Panc1 (cell line): ENCODE measurements at regions not wholly inside any gene's neighbourhood (a gene's known extent, or its start where the extent isn't known, plus 50 kb on each side); places are given as distances from the start of the nearest gene placed in this dataset.

Experiments used
- ATAC-seq: fragments of 200-7000 bp; cut with Tn5 transposase; 2 replicates; pipeline ENCODE4 v1.9.1; 2020; ENCODE audit warnings: mild to moderate bottlenecking, moderate library complexity
- BruUV-seq: library from RNA; stranded (reverse); fragments of 400-500 nt; replicated peaks from 2 replicates; lab custom pipeline; 2021; lab: Mats Ljungman, UMichigan
- CTCF ChIA-PET: fragments of 300-600 bp; sonication (Branson Sonifier 250); formaldehyde crosslinking; loops from one replicate; lab custom pipeline; 2022; ENCODE audit warnings: antibody characterized with exemption; lab: Charles Lee
- POLR2A ChIA-PET: fragments of 300-600 bp; sonication (Branson Sonifier 250); formaldehyde crosslinking; loops from one replicate; lab custom pipeline; 2022; ENCODE audit warnings: antibody characterized with exemption; lab: Charles Lee
- DNase-seq: peaks from one replicate; pipeline ENCODE4 v3.0.0-alpha.2; 2010; ENCODE audit warnings: low read depth, low spot score
- H3K27ac ChIP-seq: 2 replicates; pipeline ENCODE4 v1.5.1; 2011; ENCODE audit warnings: mild to moderate bottlenecking, low read length, inconsistent platforms
- H3K27me3 ChIP-seq: fragments of 200-500 bp; sonication (Bioruptor generic); 2 replicates; pipeline ENCODE4 v1.6.0; 2014; ENCODE audit warnings: low read length, inconsistent platforms; ENCODE audit not compliant: control insufficient read depth, insufficient read depth
- H3K36me3 ChIP-seq: fragments of 200-500 bp; sonication (Bioruptor generic); 2 replicates; pipeline ENCODE4 v1.5.1; 2014; ENCODE audit warnings: inconsistent platforms, mild to moderate bottlenecking, low read length, moderate library complexity; ENCODE audit not compliant: control insufficient read depth, insufficient read depth
- H3K4me1 ChIP-seq: 2 replicates; pipeline ENCODE4 v1.5.1; 2011; ENCODE audit warnings: inconsistent platforms, mild to moderate bottlenecking, low read length, moderate library complexity; ENCODE audit not compliant: control insufficient read depth, insufficient read depth
- H3K4me3 ChIP-seq, 2 experiments: 2 replicates each; pipeline ENCODE4 v1.5.1; 2011 to 2012; ENCODE audit warnings: low read depth in 2 of 2, low read length in 2 of 2, mild to moderate bottlenecking in 2 of 2, inconsistent platforms in 1 of 2, moderate library complexity in 1 of 2
- H3K9me3 ChIP-seq: fragments of 200-500 bp; sonication (Bioruptor generic); 2 replicates; pipeline ENCODE4 v1.5.1; 2014; ENCODE audit warnings: low read depth, mild to moderate bottlenecking, inconsistent platforms, low read length, moderate library complexity; ENCODE audit not compliant: control insufficient read depth, insufficient read depth
- POLR2AphosphoS5 ChIP-seq: IDR thresholded peaks from 2 replicates; pipeline ENCODE4 v1.6.1; 2012; ENCODE audit warnings: mild to moderate bottlenecking, low read depth, low read length, moderate library complexity
- SIN3A ChIP-seq: IDR thresholded peaks from 2 replicates; pipeline ENCODE4 v1.6.1; 2012; ENCODE audit warnings: low read depth, mild to moderate bottlenecking, low read length, moderate library complexity, borderline replicate concordance; ENCODE audit not compliant: insufficient read depth
- TCF7L2 ChIP-seq: IDR thresholded peaks from 2 replicates; pipeline ENCODE4 v1.6.1; 2011; ENCODE audit warnings: mild to moderate bottlenecking, low read depth, low read length, inconsistent platforms
- in situ Hi-C: cut with HindIII; loops from 2 replicates; pipeline ENCODE4 v1.10.0; 2016; ENCODE audit warnings: low sequenced_read_pairs, low pct_unique_long_range_greater_than_20kb
- intact Hi-C: fragments of 100-400 bp; cut with micrococcal nuclease; formaldehyde crosslinking; loops from one replicate; pipeline ENCODE4 v1.10.0; 2022; ENCODE audit not compliant: unreplicated experiment
- TF ChIP-seq, protein P1 (sequence below): fragments of 450-650 bp; IDR thresholded peaks from 2 replicates; pipeline ENCODE4 v1.5.1; 2017; ENCODE audit warnings: mild to moderate bottlenecking
- TF ChIP-seq, protein P2 (sequence below), 2 experiments: IDR thresholded peaks; 2 replicates each; pipeline ENCODE4 v1.6.1; 2011 to 2012; ENCODE audit warnings: low read depth in 2 of 2, control low read depth in 1 of 2, low read length in 1 of 2, mild to moderate bottlenecking in 1 of 2, moderate library complexity in 1 of 2; ENCODE audit not compliant: insufficient read depth in 1 of 2

DNA sequence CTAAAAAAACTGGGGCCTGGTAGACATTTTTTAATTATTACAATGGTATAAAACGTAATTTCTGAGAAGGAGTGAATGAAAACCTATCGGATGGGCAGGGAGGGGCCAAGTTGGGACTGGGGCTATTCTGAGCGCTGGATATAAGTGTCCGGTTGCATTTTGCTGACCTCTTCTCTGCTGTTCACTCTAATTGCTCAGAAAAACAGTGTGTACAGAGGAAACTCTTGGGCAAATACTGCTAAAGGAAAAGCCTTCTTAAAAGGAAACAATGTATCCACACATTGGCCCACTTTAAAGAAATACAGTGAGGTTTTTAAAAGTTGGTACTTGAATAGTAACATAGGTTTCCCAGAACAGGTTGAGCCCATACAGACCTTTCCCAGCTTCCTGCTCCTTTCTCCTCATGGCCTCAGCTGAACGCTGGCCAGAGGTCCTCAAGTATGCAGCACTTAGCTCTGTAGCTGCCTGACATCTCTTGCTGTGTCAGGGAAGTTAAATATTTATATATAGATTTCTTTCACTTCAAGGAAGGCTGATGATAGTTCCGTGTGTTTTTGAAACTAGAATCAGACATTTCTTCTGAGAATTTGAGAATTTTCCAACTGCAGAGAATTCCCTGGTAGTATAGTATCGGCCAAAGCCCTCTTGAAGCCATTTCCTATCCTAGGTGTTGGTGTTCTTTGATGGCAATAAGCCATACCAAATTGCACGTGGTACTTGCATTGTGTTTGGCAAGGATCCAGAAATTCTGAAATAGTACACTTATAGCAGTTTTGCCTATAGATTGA, 97.1 kb upstream of the SLC4A4 start:
- H3K27me3 ChIP-seq, result no peaks in the 10 kb centered on the region
- ATAC-seq (no peak), DNase-seq (no peak)
- H3K27ac ChIP-seq, result no peak overlapping the region
- intact Hi-C loops, result no loop called here
- H3K4me1 ChIP-seq, result no peaks in the 10 kb centered on the region
- H3K4me3 ChIP-seq, result no peak overlapping the region
- no peaks in the 10 kb centered on the region for H3K9me3 ChIP-seq
- in situ Hi-C loops, result no loop called here
- ChIA-PET POLR2A (no interaction called here), CTCF (no interaction called here)
- H3K36me3 ChIP-seq, result no peaks in the 10 kb centered on the region
- no TSS peak for BruUV-seq
- no peak for TF ChIP-seq POLR2AphosphoS5
- TF ChIP-seq, protein P1, sequence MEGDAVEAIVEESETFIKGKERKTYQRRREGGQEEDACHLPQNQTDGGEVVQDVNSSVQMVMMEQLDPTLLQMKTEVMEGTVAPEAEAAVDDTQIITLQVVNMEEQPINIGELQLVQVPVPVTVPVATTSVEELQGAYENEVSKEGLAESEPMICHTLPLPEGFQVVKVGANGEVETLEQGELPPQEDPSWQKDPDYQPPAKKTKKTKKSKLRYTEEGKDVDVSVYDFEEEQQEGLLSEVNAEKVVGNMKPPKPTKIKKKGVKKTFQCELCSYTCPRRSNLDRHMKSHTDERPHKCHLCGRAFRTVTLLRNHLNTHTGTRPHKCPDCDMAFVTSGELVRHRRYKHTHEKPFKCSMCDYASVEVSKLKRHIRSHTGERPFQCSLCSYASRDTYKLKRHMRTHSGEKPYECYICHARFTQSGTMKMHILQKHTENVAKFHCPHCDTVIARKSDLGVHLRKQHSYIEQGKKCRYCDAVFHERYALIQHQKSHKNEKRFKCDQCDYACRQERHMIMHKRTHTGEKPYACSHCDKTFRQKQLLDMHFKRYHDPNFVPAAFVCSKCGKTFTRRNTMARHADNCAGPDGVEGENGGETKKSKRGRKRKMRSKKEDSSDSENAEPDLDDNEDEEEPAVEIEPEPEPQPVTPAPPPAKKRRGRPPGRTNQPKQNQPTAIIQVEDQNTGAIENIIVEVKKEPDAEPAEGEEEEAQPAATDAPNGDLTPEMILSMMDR, result no peak

DNA sequence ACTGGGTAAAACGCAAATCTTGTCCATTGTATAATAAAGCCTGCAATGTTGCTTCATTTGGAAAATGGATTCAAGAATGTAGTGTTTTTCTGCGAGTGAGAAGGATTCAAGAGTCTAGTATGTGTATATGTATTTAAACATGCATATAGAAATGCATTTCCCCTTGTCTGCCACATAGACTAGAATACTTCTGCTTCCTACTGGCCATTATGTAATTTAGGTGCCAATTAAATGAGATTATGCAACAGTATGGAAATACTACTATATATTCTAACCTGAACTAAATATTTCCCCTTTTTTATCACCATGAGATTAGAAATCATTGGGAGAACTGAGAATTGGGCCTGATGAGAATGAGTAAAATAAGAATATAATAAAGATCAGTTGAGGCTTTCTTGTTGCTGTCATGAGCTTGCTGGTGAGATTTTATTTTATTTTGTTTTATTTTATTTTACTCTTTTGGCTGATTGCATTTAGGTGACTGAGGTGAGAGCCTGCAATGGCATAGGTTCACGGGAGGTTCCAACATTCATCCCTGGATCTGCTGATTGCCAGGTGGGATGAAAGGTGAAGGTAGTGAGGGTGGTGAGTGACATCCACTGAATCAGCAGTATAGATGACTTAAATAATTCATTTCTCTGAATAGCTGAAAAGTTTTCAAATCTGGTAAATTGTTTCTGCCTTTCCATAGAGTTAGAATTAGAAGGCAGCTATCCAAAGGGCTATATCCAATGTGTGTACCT, 95.6 kb upstream of the SLC4A4 start:
- H3K36me3 ChIP-seq, result no peaks in the 10 kb centered on the region
- POLR2A ChIA-PET, result no interaction called here
- BruUV-seq, result no TSS peak
- intact Hi-C loops (no loop called here), in situ Hi-C loops (no loop called here)
- H3K27ac ChIP-seq, result no peak overlapping the region
- TF ChIP-seq, protein P1, result no peak
- TF ChIP-seq TCF7L2 (no peak), POLR2AphosphoS5 (no peak), SIN3A (no peak)
- TF ChIP-seq, protein P2, sequence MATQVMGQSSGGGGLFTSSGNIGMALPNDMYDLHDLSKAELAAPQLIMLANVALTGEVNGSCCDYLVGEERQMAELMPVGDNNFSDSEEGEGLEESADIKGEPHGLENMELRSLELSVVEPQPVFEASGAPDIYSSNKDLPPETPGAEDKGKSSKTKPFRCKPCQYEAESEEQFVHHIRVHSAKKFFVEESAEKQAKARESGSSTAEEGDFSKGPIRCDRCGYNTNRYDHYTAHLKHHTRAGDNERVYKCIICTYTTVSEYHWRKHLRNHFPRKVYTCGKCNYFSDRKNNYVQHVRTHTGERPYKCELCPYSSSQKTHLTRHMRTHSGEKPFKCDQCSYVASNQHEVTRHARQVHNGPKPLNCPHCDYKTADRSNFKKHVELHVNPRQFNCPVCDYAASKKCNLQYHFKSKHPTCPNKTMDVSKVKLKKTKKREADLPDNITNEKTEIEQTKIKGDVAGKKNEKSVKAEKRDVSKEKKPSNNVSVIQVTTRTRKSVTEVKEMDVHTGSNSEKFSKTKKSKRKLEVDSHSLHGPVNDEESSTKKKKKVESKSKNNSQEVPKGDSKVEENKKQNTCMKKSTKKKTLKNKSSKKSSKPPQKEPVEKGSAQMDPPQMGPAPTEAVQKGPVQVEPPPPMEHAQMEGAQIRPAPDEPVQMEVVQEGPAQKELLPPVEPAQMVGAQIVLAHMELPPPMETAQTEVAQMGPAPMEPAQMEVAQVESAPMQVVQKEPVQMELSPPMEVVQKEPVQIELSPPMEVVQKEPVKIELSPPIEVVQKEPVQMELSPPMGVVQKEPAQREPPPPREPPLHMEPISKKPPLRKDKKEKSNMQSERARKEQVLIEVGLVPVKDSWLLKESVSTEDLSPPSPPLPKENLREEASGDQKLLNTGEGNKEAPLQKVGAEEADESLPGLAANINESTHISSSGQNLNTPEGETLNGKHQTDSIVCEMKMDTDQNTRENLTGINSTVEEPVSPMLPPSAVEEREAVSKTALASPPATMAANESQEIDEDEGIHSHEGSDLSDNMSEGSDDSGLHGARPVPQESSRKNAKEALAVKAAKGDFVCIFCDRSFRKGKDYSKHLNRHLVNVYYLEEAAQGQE (IDR thresholded peaks at IDR 0.05; ENCODE audit: insufficient read depth in 1 of 2, low read depth in 2 of 2, low read length in 1 of 2), result no peak
- no peaks in the 10 kb centered on the region for H3K27me3 ChIP-seq
- CTCF ChIA-PET, result no interaction called here
- no peak overlapping the region for H3K4me3 ChIP-seq
- no peak for ATAC-seq
- H3K4me1 ChIP-seq, result no peaks in the 10 kb centered on the region
- no peak for DNase-seq
- no peaks in the 10 kb centered on the region for H3K9me3 ChIP-seq
